ENCODE measurements at regions not wholly inside any gene's neighbourhood (a gene's known extent, or its start where the extent isn't known, plus 50 kb on each side); places are given as distances from the start of the nearest gene placed in this dataset.

GRCh38 chr2:7348761-7349160 is 431.5 kb downstream of the RNF144A start:
- H3K27me3 ChIP-seq = no peaks in the 10 kb centered on the region
- TF ChIP-seq CTCF (IDR thresholded peaks at IDR 0.05) = no peak
- no peak for TF ChIP-seq EP300 (IDR thresholded peaks at IDR 0.05)
- TF ChIP-seq POLR2A (IDR thresholded peaks at IDR 0.05; ENCODE audit: low read depth) = no peak
- TF ChIP-seq POLR2AphosphoS5 (IDR thresholded peaks at IDR 0.05) = no peak
- H3K36me3 ChIP-seq = no peaks in the 10 kb centered on the region
- intact Hi-C loops (cut with DNase I) = no loop called here
- WGBS = 90% methylated on average over 2 of the region's 2 CpGs
- no peak overlapping the region for H3K27ac ChIP-seq (replicated peaks in 1 of 4)
- H3K4me3 ChIP-seq = no peak overlapping the region
- H3K4me1 ChIP-seq = no peaks in the 10 kb centered on the region
- no peak for DNase-seq (ENCODE audit: extremely low spot score)
- H3K9me3 ChIP-seq = no peaks in the 10 kb centered on the region

GRCh38 chr2:7352191-7352590 is 435.0 kb downstream of the RNF144A start:
- H3K9me3 ChIP-seq = no peaks in the 10 kb centered on the region
- H3K27ac ChIP-seq (replicated peaks in 1 of 4) = no peak overlapping the region
- H3K36me3 ChIP-seq = no peaks in the 10 kb centered on the region
- intact Hi-C loops (cut with DNase I) = no loop called here
- H3K27me3 ChIP-seq = no peaks in the 10 kb centered on the region
- no peak overlapping the region for H3K4me3 ChIP-seq
- no peak for DNase-seq (ENCODE audit: extremely low spot score)
- no peaks in the 10 kb centered on the region for H3K4me1 ChIP-seq
- 90% methylated on average over 5 of the region's 5 CpGs for WGBS
- TF ChIP-seq POLR2AphosphoS5 (IDR thresholded peaks at IDR 0.05) (no peak), POLR2A (IDR thresholded peaks at IDR 0.05; ENCODE audit: low read depth) (no peak), EP300 (IDR thresholded peaks at IDR 0.05) (no peak), CTCF (IDR thresholded peaks at IDR 0.05) (no peak)

- WGBS = 88% methylated on average over 4 of the region's 4 CpGs
These were observed 436.4 kb downstream of the RNF144A start for GRCh38 chr2:7353571-7353970.

GRCh38 chr2:7355781-7356180 is 438.6 kb downstream of the RNF144A start:
- no peaks in the 10 kb centered on the region for H3K9me3 ChIP-seq
- peak; percentile 78 for DNase-seq (ENCODE audit: extremely low spot score)
- H3K27ac ChIP-seq (replicated peaks in 1 of 4) = no peak overlapping the region
- no peaks in the 10 kb centered on the region for H3K4me1 ChIP-seq
- WGBS = 89% methylated on average over 9 of the region's 10 CpGs
- intact Hi-C loops (cut with DNase I) = no loop called here
- H3K36me3 ChIP-seq = no peaks in the 10 kb centered on the region
- no peaks in the 10 kb centered on the region for H3K27me3 ChIP-seq
- TF ChIP-seq POLR2AphosphoS5 (IDR thresholded peaks at IDR 0.05) = no peak
- no peak for TF ChIP-seq POLR2A (IDR thresholded peaks at IDR 0.05; ENCODE audit: low read depth)
- no peak overlapping the region for H3K4me3 ChIP-seq

More at GRCh38 chr2:7353571-7353970, 436.4 kb downstream of the RNF144A start:
- no peaks in the 10 kb centered on the region for H3K4me1 ChIP-seq
- H3K9me3 ChIP-seq = no peaks in the 10 kb centered on the region
- intact Hi-C loops (cut with DNase I) = no loop called here
- no peaks in the 10 kb centered on the region for H3K27me3 ChIP-seq
- DNase-seq (ENCODE audit: extremely low spot score) = peak; percentile 90
- TF ChIP-seq EP300 (IDR thresholded peaks at IDR 0.05) (no peak), POLR2A (IDR thresholded peaks at IDR 0.05; ENCODE audit: low read depth) (no peak), CTCF (IDR thresholded peaks at IDR 0.05) (no peak), POLR2AphosphoS5 (IDR thresholded peaks at IDR 0.05) (no peak)
- no peak overlapping the region for H3K4me3 ChIP-seq
- H3K36me3 ChIP-seq = no peaks in the 10 kb centered on the region
- H3K27ac ChIP-seq (replicated peaks in 1 of 4) = no peak overlapping the region

GRCh38 chr2:7356909-7357584 is 439.8 kb downstream of the RNF144A start:
- no peaks in the 10 kb centered on the region for H3K4me1 ChIP-seq
- no peak for TF ChIP-seq EP300 (IDR thresholded peaks at IDR 0.05)
- no peak for TF ChIP-seq CTCF (IDR thresholded peaks at IDR 0.05)
- no peak for TF ChIP-seq POLR2A (IDR thresholded peaks at IDR 0.05; ENCODE audit: low read depth)
- no peak for TF ChIP-seq POLR2AphosphoS5 (IDR thresholded peaks at IDR 0.05)
- no peaks in the 10 kb centered on the region for H3K9me3 ChIP-seq
- WGBS = 95% methylated on average over 8 of the region's 11 CpGs
- intact Hi-C loops (cut with DNase I) = no loop called here
- no peaks in the 10 kb centered on the region for H3K36me3 ChIP-seq
- DNase-seq (ENCODE audit: extremely low spot score) = peak; percentile 79
- no peak overlapping the region for H3K4me3 ChIP-seq
- no peaks in the 10 kb centered on the region for H3K27me3 ChIP-seq
- H3K27ac ChIP-seq (replicated peaks in 1 of 4) = no peak overlapping the region

Measured in esophagus muscularis mucosa (tissue), 4 donors.